Thoracic aorta (tissue), 2 donors: ENCODE measurements at regions not wholly inside any gene's neighbourhood (a gene's known extent, or its start where the extent isn't known, plus 50 kb on each side); places are given as distances from the start of the nearest gene placed in this dataset.

Experiments used
- ATAC-seq: fragments of 150-250 bp; one replicate; pipeline ENCODE4 v1.8.0; 2017; ENCODE audit warnings: low read depth; ENCODE audit not compliant: insufficient number of reproducible peaks, low FRiP score
- DNase-seq: peaks from one replicate; pipeline ENCODE4 v3.0.0-alpha.2; 2020; ENCODE audit warnings: low spot score
- H3K27ac ChIP-seq, 2 donors: fragments of 200-600 bp; sonication (generic); 1 replicate in 1 of 2; 2 replicates in 1 of 2; pipeline ENCODE4 v1.5.1; 2016; ENCODE audit warnings: mild to moderate bottlenecking in 2 of 2, moderate library complexity in 2 of 2
- H3K27me3 ChIP-seq: fragments of 200-600 bp; sonication (generic); replicated peaks from 2 replicates; pipeline ENCODE4 v1.6.0; 2016; ENCODE audit warnings: mild to moderate bottlenecking; ENCODE audit not compliant: insufficient read depth
- H3K36me3 ChIP-seq: fragments of 200-600 bp; sonication (generic); one replicate; pipeline ENCODE4 v1.5.1; 2016
- H3K4me1 ChIP-seq, 2 donors: fragments of 200-600 bp; sonication (generic); 1 replicate in 1 of 2; 2 replicates in 1 of 2; pipeline versions ENCODE4 v1.5.1 to v1.6.0; 2016; ENCODE audit warnings: low read depth in 2 of 2, mild to moderate bottlenecking in 1 of 2; ENCODE audit not compliant: control insufficient read depth in 1 of 2
- H3K4me3 ChIP-seq: fragments of 200-600 bp; sonication (generic); 2 replicates; pipeline ENCODE4 v1.5.1; 2016; ENCODE audit warnings: mild to moderate bottlenecking
- H3K9me3 ChIP-seq: fragments of 200-600 bp; sonication (generic); 2 replicates; pipeline ENCODE4 v1.5.1; 2016
- CTCF ChIP-seq: fragments of 200-600 bp; sonication (generic); IDR thresholded peaks from one replicate; pipeline ENCODE4 v1.5.1; 2019; ENCODE audit warnings: antibody characterized with exemption

- no peaks in the 10 kb centered on the region for H3K27me3 ChIP-seq
- no peak for ATAC-seq
- H3K4me3 ChIP-seq = no peak overlapping the region
- no peak overlapping the region for H3K27ac ChIP-seq
- H3K36me3 ChIP-seq = no peaks in the 10 kb centered on the region
- H3K4me1 ChIP-seq = no peaks in the 10 kb centered on the region
- no peak for DNase-seq
- TF ChIP-seq CTCF = no peak
- H3K9me3 ChIP-seq = no peaks in the 10 kb centered on the region
These were observed 377.2 kb upstream of the KLF4 start for GRCh38 chr9:107866711-107867311.

GRCh38 chr9:107863396-107863795 lies 373.8 kb upstream of the KLF4 start:
- Histone ChIP-seq H3K27me3 (no peaks in the 10 kb centered on the region), H3K9me3 (no peaks in the 10 kb centered on the region), H3K4me1 (no peaks in the 10 kb centered on the region), H3K36me3 (no peaks in the 10 kb centered on the region), H3K4me3 (no peak overlapping the region), H3K27ac (no peak overlapping the region)
- no peak for DNase-seq
- ATAC-seq = no peak
- no peak for TF ChIP-seq CTCF

GRCh38 chr9:107862881-107863280 lies 373.3 kb upstream of the KLF4 start:
- no peaks in the 10 kb centered on the region for H3K27me3 ChIP-seq
- no peak overlapping the region for H3K4me3 ChIP-seq
- no peaks in the 10 kb centered on the region for H3K4me1 ChIP-seq
- no peaks in the 10 kb centered on the region for H3K9me3 ChIP-seq
- no peak for ATAC-seq
- TF ChIP-seq CTCF = no peak
- H3K27ac ChIP-seq = no peak overlapping the region
- no peaks in the 10 kb centered on the region for H3K36me3 ChIP-seq
- DNase-seq = no peak

- Histone ChIP-seq H3K27ac (no peak overlapping the region), H3K4me3 (no peak overlapping the region), H3K36me3 (no peaks in the 10 kb centered on the region), H3K4me1 (no peaks in the 10 kb centered on the region), H3K9me3 (no peaks in the 10 kb centered on the region), H3K27me3 (no peaks in the 10 kb centered on the region)
- no peak for ATAC-seq
- no peak for TF ChIP-seq CTCF
- DNase-seq = no peak
These were observed 372.8 kb upstream of the KLF4 start for GRCh38 chr9:107862323-107862722.

- Histone ChIP-seq H3K4me3 (no peak overlapping the region), H3K36me3 (no peaks in the 10 kb centered on the region), H3K27me3 (no peaks in the 10 kb centered on the region), H3K4me1 (no peaks in the 10 kb centered on the region), H3K9me3 (peaks cover 3% of the 10 kb centered on the region), H3K27ac (no peak overlapping the region)
- TF ChIP-seq CTCF = no peak
- DNase-seq (no peak), ATAC-seq (no peak)
These were observed 371.5 kb upstream of the KLF4 start for GRCh38 chr9:107861075-107861474.
